ENCODE measurements at regions not wholly inside any gene's neighbourhood (a gene's known extent, or its start where the extent isn't known, plus 50 kb on each side); places are given as distances from the start of the nearest gene placed in this dataset.

DNA sequence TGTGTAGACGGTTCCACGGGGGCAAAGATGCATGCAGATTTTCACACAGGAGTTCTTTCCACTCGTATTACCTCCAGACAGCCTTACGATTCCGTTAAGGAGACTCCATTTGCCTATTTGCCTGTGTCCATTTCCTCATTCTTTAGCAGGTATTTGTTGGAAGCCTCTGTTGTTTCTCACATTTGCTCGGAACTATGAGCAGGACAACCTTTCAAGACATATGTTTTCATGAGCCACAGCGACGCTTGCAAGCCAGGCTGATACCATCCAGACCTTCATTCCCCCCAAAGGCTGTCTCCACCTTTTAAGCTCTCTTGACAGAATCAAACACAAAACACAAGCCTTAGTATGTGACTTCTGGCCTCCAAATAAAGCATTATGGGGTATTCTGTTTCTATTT is 57.6 kb upstream of the NEDD9 start:
- intact Hi-C loops (cut with DNase I; ENCODE audit: low total_unique reads), result no loop called here
- Histone ChIP-seq H3K4me1 (peaks cover 0 to 20% (median 0%) of the 10 kb centered on the region in 4 donors), H3K36me3 (no peaks in the 10 kb centered on the region), H3K27ac (no peak overlapping the region), H3K9me3 (no peaks in the 10 kb centered on the region), H3K27me3 (no peaks in the 10 kb centered on the region), H3K4me3 (no peak overlapping the region)
- no peak for TF ChIP-seq POLR2AphosphoS5 (IDR thresholded peaks at IDR 0.05)
- TF ChIP-seq EP300 (IDR thresholded peaks at IDR 0.05), result no peak
- TF ChIP-seq POLR2A (IDR thresholded peaks at IDR 0.05), result no peak
- TF ChIP-seq, protein P1, sequence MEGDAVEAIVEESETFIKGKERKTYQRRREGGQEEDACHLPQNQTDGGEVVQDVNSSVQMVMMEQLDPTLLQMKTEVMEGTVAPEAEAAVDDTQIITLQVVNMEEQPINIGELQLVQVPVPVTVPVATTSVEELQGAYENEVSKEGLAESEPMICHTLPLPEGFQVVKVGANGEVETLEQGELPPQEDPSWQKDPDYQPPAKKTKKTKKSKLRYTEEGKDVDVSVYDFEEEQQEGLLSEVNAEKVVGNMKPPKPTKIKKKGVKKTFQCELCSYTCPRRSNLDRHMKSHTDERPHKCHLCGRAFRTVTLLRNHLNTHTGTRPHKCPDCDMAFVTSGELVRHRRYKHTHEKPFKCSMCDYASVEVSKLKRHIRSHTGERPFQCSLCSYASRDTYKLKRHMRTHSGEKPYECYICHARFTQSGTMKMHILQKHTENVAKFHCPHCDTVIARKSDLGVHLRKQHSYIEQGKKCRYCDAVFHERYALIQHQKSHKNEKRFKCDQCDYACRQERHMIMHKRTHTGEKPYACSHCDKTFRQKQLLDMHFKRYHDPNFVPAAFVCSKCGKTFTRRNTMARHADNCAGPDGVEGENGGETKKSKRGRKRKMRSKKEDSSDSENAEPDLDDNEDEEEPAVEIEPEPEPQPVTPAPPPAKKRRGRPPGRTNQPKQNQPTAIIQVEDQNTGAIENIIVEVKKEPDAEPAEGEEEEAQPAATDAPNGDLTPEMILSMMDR (IDR thresholded peaks at IDR 0.05), result no peak
- WGBS, 5 donors, result 69 to 87% (median 82%) methylated on average over 8 of the region's 8 CpGs
- DNase-seq, result no peak

DNA sequence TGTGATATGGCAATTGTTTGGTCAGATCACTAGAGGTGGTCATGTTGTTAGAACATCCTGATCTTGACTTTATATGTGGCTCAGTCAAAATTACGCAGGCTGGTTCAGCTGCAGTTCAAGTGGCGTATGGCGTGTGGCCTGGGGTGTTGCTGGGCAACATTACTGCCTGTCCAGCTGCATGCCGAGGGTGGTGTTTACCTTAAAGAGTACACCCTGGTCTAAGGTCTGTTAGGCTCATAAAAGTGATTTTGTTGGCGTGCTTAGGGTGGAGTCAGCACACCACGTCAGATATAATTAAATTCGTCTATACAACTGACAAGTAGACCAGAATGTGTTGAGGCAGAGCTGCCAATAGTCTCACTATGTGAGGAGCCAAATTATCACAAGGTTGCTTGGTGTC is 55.6 kb upstream of the NEDD9 start:
- TF ChIP-seq EP300 (IDR thresholded peaks at IDR 0.05) (no peak), POLR2AphosphoS5 (IDR thresholded peaks at IDR 0.05) (peak in 1 of 3 donors; percentile 34)
- TF ChIP-seq, protein P1 (IDR thresholded peaks at IDR 0.05), result no peak

DNA sequence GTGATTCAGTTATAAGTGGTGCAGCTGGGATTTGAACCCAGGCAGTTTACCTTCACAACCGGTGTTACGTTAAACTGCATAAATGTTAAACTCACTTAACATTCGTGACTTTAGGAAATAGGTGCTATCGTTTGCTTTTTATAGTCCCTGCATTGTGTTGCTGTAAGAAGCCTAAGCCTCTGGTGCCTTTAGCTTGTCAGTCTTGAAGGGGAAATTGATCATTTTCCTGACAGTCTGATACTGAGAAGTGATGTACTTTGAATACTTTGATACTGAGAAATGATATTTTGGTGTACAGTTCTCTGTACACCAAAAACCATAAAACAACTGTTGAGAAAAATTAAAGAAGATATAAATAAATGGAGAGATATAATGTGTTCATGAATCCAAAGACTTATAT is 52.5 kb upstream of the NEDD9 start:
- Histone ChIP-seq H3K4me1 (peaks cover 0 to 16% (median 0%) of the 10 kb centered on the region in 4 donors), H3K36me3 (no peaks in the 10 kb centered on the region), H3K27me3 (no peaks in the 10 kb centered on the region), H3K9me3 (no peaks in the 10 kb centered on the region), H3K27ac (no peak overlapping the region), H3K4me3 (no peak overlapping the region)
- intact Hi-C loops (cut with DNase I; ENCODE audit: low total_unique reads), result no loop called here
- TF ChIP-seq POLR2A (IDR thresholded peaks at IDR 0.05), result no peak
- TF ChIP-seq POLR2AphosphoS5 (IDR thresholded peaks at IDR 0.05), result no peak
- TF ChIP-seq, protein P1 (IDR thresholded peaks at IDR 0.05), result no peak
- TF ChIP-seq EP300 (IDR thresholded peaks at IDR 0.05), result no peak
- WGBS, 5 donors, result 87 to 89% (median 89%) methylated on average over 4 of the region's 4 CpGs
- DNase-seq, result no peak

More for the DNA sequence above, 55.6 kb upstream of the NEDD9 start:
- peak overlapping the region in 2 of 5 donors; percentile 20 to 52 for H3K27ac ChIP-seq
- intact Hi-C loops (cut with DNase I; ENCODE audit: low total_unique reads), result no loop called here
- H3K4me1 ChIP-seq, result peaks cover 0 to 20% (median 0%) of the 10 kb centered on the region in 4 donors
- peak; percentile 81 to 91 for DNase-seq
- H3K27me3 ChIP-seq, result no peaks in the 10 kb centered on the region
- no peaks in the 10 kb centered on the region for H3K36me3 ChIP-seq
- no peaks in the 10 kb centered on the region for H3K9me3 ChIP-seq
- H3K4me3 ChIP-seq, result no peak overlapping the region
- 28 to 81% (median 47%) methylated on average over 7 of the region's 7 CpGs for WGBS, 5 donors

DNA sequence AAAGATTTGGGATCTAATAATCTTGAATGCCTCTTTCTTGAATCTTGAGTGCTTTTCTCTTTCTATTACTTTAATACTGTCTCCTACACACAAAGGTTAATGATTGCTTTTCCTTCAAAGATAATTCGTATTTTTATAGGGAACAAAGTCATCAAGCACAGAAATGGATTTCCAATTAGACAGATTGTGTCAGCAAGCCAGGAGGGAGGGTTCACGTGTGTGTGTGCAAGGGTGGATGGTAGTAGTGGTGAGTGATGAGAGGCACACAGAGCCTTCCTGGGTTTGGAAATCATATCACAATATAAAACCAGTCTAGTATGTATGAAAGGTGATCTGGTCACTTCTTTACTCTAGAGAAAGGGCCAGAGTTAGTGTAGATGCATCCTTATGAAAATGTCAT is 51.2 kb upstream of the NEDD9 start:
- Histone ChIP-seq H3K4me1 (peaks cover 0 to 10% (median 1%) of the 10 kb centered on the region in 4 donors), H3K27ac (no peak overlapping the region)

DNA sequence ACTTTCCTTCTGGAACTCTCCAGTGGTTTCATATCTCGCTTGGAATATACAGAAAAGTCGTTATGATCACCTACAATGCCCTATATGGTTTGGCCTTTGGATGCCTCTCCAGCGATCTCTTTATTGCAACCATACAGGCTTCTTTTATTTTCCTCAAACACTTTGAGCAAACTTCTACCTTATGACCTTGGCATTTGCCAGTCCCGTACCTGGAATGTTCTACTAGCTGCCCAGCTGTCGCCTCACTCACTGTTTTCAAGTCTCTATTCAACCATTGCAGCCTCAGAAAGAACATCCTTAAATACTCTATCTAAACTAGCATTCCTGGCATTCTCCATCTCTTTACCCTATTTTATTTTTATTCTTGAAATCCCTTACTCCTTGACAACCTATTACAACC is 50.4 kb upstream of the NEDD9 start:
- DNase-seq, result no peak
- H3K4me1 ChIP-seq, result peaks cover 4 to 9% (median 8%) of the 10 kb centered on the region in 4 donors
- H3K36me3 ChIP-seq, result no peaks in the 10 kb centered on the region
- H3K27me3 ChIP-seq, result no peaks in the 10 kb centered on the region
- TF ChIP-seq EP300 (IDR thresholded peaks at IDR 0.05) (no peak), POLR2A (IDR thresholded peaks at IDR 0.05) (no peak), POLR2AphosphoS5 (IDR thresholded peaks at IDR 0.05) (no peak)
- H3K4me3 ChIP-seq, result no peak overlapping the region
- no peak overlapping the region for H3K27ac ChIP-seq
- WGBS, 5 donors, result 86 to 97% (median 91%) methylated on average over 5 of the region's 5 CpGs
- intact Hi-C loops (cut with DNase I; ENCODE audit: low total_unique reads), result no loop called here
- no peaks in the 10 kb centered on the region for H3K9me3 ChIP-seq

More for the DNA sequence above, 51.2 kb upstream of the NEDD9 start:
- intact Hi-C loops (cut with DNase I; ENCODE audit: low total_unique reads), result no loop called here
- H3K36me3 ChIP-seq, result no peaks in the 10 kb centered on the region
- WGBS, 5 donors, result 83 to 92% (median 89%) methylated on average over 2 of the region's 2 CpGs
- H3K27me3 ChIP-seq, result no peaks in the 10 kb centered on the region
- no peak for TF ChIP-seq POLR2A (IDR thresholded peaks at IDR 0.05)
- DNase-seq, result no peak
- no peaks in the 10 kb centered on the region for H3K9me3 ChIP-seq
- no peak overlapping the region for H3K4me3 ChIP-seq

Measured in stomach (tissue), 8 donors.